ENCODE measurements at regions not wholly inside any gene's neighbourhood (a gene's known extent, or its start where the extent isn't known, plus 50 kb on each side); places are given as distances from the start of the nearest gene placed in this dataset.

GRCh38 chr3:72347819-72348319 lies 500.4 kb downstream of the SHQ1 start:
- TF ChIP-seq POLR2AphosphoS5 (IDR thresholded peaks at IDR 0.05; ENCODE audit: low read depth, low read length) (no peak), POLR2A (IDR thresholded peaks at IDR 0.05; ENCODE audit: low read depth, low read length) (no peak)
